K562 (cell line): ENCODE measurements at regions not wholly inside any gene's neighbourhood (a gene's known extent, or its start where the extent isn't known, plus 50 kb on each side); places are given as distances from the start of the nearest gene placed in this dataset.
A peak's percentile ranks its signal among the peaks of the same experiment; 100 is the strongest.

Source experiments
- BRF2 ChIP-seq: IDR thresholded peaks from 3 replicates; pipeline ENCODE4 v1.6.1; 2011; ENCODE audit warnings: borderline replicate concordance, mild to moderate bottlenecking; ENCODE audit not compliant: insufficient read length, insufficient read depth
- CBX1 ChIP-seq: sonication (generic); IDR thresholded peaks from 2 replicates; pipeline ENCODE4 v1.6.1; 2016; ENCODE audit warnings: antibody characterized with exemption, low read depth, mild to moderate bottlenecking
- CHCHD3 ChIP-seq: fragments of 250-450 bp; sonication (Bioruptor Pico); IDR thresholded peaks from 2 replicates; pipeline ENCODE4 v2.1.2; 2022; ENCODE audit warnings: mild to moderate bottlenecking
- DDX20 ChIP-seq: fragments of 450-650 bp; IDR thresholded peaks from 2 replicates; pipeline ENCODE4 v1.6.1; 2016; ENCODE audit warnings: missing genetic modification characterization, low read depth, mild to moderate bottlenecking, missing compliant biosample characterization, moderate library complexity
- FOS ChIP-seq: IDR thresholded peaks from 3 replicates; pipeline ENCODE4 v1.6.1; 2011; ENCODE audit not compliant: insufficient read length; ENCODE audit errors: extremely low read depth
- KLF6 ChIP-seq: fragments of 250-450 bp; sonication (Bioruptor Pico); IDR thresholded peaks from 2 replicates; pipeline ENCODE4 v1.4.0; 2020; ENCODE audit warnings: mild to moderate bottlenecking, moderate library complexity, borderline replicate concordance
- MCM2 ChIP-seq: fragments of 450-650 bp; IDR thresholded peaks from 2 replicates; pipeline ENCODE4 v1.6.1; 2017; ENCODE audit warnings: low read depth, mild to moderate bottlenecking
- OTX1 ChIP-seq: fragments of 450-650 bp; formaldehyde crosslinking; IDR thresholded peaks from 2 replicates; pipeline ENCODE4 v1.4.0; 2022; ENCODE audit warnings: mild to moderate bottlenecking
- RAD21 ChIP-seq, 2 experiments: fragments of 250-450 bp in 1 of 2; fragments of 450-650 bp in 1 of 2; sonication (Bioruptor Pico) in 1 of 2; formaldehyde crosslinking in 1 of 2; IDR thresholded peaks in 1 of 2; conservative IDR thresholded peaks in 1 of 2; 2 replicates each; pipeline versions ENCODE4 v1.4.0 to v1.8.0; 2020 to 2022; ENCODE audit warnings: mild to moderate bottlenecking in 2 of 2, moderate library complexity in 1 of 2
- RB1 ChIP-seq: fragments of 450-650 bp; IDR thresholded peaks from 2 replicates; pipeline ENCODE4 v1.6.1; 2017; ENCODE audit warnings: low read depth, mild to moderate bottlenecking
- STAT6 ChIP-seq: sonication (generic); formaldehyde crosslinking; IDR thresholded peaks from 2 replicates; pipeline ENCODE4 v1.8.1; 2023; ENCODE audit warnings: mild to moderate bottlenecking, missing genetic modification reagents
- ZBED1 ChIP-seq: IDR thresholded peaks from 2 replicates; pipeline ENCODE4 v1.6.1; 2014
- ZMIZ1 ChIP-seq, 2 experiments: fragments of 150-350 bp in 1 of 2; IDR thresholded peaks; 2 replicates each; pipeline ENCODE4 v1.6.1; 2012 to 2016; ENCODE audit warnings: low read depth in 2 of 2, low read length in 2 of 2, mild to moderate bottlenecking in 1 of 2, moderate library complexity in 1 of 2
- ZNF398 ChIP-seq: fragments of 250-450 bp; sonication (Bioruptor Pico); IDR thresholded peaks from 2 replicates; pipeline ENCODE4 v1.8.0; 2021; ENCODE audit warnings: moderate library complexity, mild to moderate bottlenecking, inconsistent platforms
- ZNF436 ChIP-seq: fragments of 250-450, 450-650 bp; sonication (Bioruptor Pico); formaldehyde crosslinking; IDR thresholded peaks from 2 replicates; pipeline ENCODE4 v1.7.0; 2020; ENCODE audit warnings: mild to moderate bottlenecking
- ZNF644 ChIP-seq: fragments of 200-800 bp; sonication (Bioruptor generic); IDR thresholded peaks from 2 replicates; pipeline ENCODE4 v1.6.1; 2016; ENCODE audit warnings: low read depth, missing genetic modification characterization, missing compliant biosample characterization
- ZNF696 ChIP-seq: fragments of 250-450 bp; sonication (Bioruptor Pico); conservative IDR thresholded peaks from 2 replicates; pipeline ENCODE4 v1.4.0; 2020; ENCODE audit warnings: mild to moderate bottlenecking, moderate library complexity

- no peak for TF ChIP-seq BRF2
- no peak for TF ChIP-seq RB1
- no peak for TF ChIP-seq DDX20 (tag)
- TF ChIP-seq ZNF644, result peak; percentile 15; the same call in 1 of the 2 replicates
- no peak for TF ChIP-seq ZNF436 (CRISPR knock-in tag)
- no peak for TF ChIP-seq OTX1
- no peak for TF ChIP-seq STAT6 (CRISPR knock-in tag)
- TF ChIP-seq ZMIZ1 (IDR thresholded peaks at IDR 0.05; ENCODE audit: low read depth in 2 of 2, low read length in 2 of 2), result no peak
- no peak for TF ChIP-seq MCM2
- no peak for TF ChIP-seq FOS
- TF ChIP-seq CHCHD3 (CRISPR knock-in tag), result no peak
- 0 out of 4 replicates have a peak, but pooled peaks of 1 of the 2 experiments have one; percentile 7 for TF ChIP-seq RAD21 (CRISPR knock-in tag; conservative IDR thresholded peaks at IDR 0.05 in 1 of 2, IDR thresholded peaks at IDR 0.05 in 1 of 2)
- TF ChIP-seq ZNF398, result no peak
- TF ChIP-seq KLF6 (CRISPR knock-in tag), result no peak
- TF ChIP-seq ZNF696 (CRISPR knock-in tag), result no peak
- no peak for TF ChIP-seq ZBED1
- TF ChIP-seq CBX1, result no peak
Measured at GRCh38 chr6:14792118-14792955, 453.5 kb upstream of the JARID2 start (continued).
